Kidney (tissue), 13 donors: ENCODE measurements at regions not wholly inside any gene's neighbourhood (a gene's known extent, or its start where the extent isn't known, plus 50 kb on each side); places are given as distances from the start of the nearest gene placed in this dataset.

ENCODE experiments used
- DNase-seq, 5 donors: peaks; one replicate each; pipeline ENCODE4 v3.0.0-alpha.2; 2013 to 2020
- FAIRE-seq: peaks from 2 replicates; lab custom pipeline; 2012; peaks lifted over from hg19 to GRCh38; lab: Jason Lieb, UNC
- H3K27ac ChIP-seq, 2 donors: one replicate each; pipeline ENCODE4 v1.7.0; 2013; ENCODE audit warnings: low read depth in 2 of 2, low read length in 2 of 2, inconsistent platforms in 1 of 2
- H3K27me3 ChIP-seq: one replicate; pipeline ENCODE4 v1.7.1; 2013; ENCODE audit warnings: low read length, inconsistent platforms; ENCODE audit not compliant: control insufficient read depth, insufficient read depth
- H3K36me3 ChIP-seq, 3 donors: one replicate each; pipeline versions ENCODE4 v1.7.0 to v1.7.1; 2013; ENCODE audit warnings: low read length in 3 of 3, control low read depth in 1 of 3, inconsistent platforms in 1 of 3; ENCODE audit not compliant: insufficient read depth in 3 of 3, control insufficient read depth in 2 of 3
- H3K4me1 ChIP-seq, 3 donors: one replicate each; pipeline versions ENCODE4 v1.7.0 to v1.7.1; 2013; ENCODE audit warnings: low read length in 3 of 3, inconsistent platforms in 1 of 3, low read depth in 1 of 3; ENCODE audit not compliant: control insufficient read depth in 2 of 3, insufficient read depth in 2 of 3
- H3K4me3 ChIP-seq, 3 donors: one replicate each; pipeline versions ENCODE4 v1.7.0 to v1.8.1; 2013; ENCODE audit warnings: low read length in 3 of 3, control low read depth in 1 of 3, inconsistent platforms in 1 of 3
- H3K9ac ChIP-seq, 3 donors: one replicate each; pipeline versions ENCODE4 v1.7.0 to v1.7.1; 2013; ENCODE audit warnings: low read length in 3 of 3, control low read depth in 1 of 3, inconsistent platforms in 1 of 3
- H3K9me3 ChIP-seq, 3 donors: one replicate each; pipeline versions ENCODE4 v1.7.0 to v1.7.1; 2013; ENCODE audit warnings: low read length in 3 of 3, control low read depth in 1 of 3, inconsistent platforms in 1 of 3; ENCODE audit not compliant: control insufficient read depth in 2 of 3, insufficient read depth in 1 of 3
- intact Hi-C: fragments of 100-400 bp; cut with DNase I; formaldehyde crosslinking; loops from one replicate; pipeline ENCODE4 v1.11.1; 2022
- TF ChIP-seq, protein P1 (sequence below): IDR thresholded peaks from 3 replicates; pipeline ENCODE4 v1.5.1; 2012; ENCODE audit warnings: mild to moderate bottlenecking, moderate library complexity, borderline replicate concordance; ENCODE audit not compliant: insufficient read depth; ENCODE audit errors: extremely low read depth
- donor health status: control.
- donor health status: control.
- donor health status: control.
- donor health status: control.
- donor health status: control.
- donor health status: DM: yes; HTN: yes; CAD: no.
- donor health status: Normal renal cell carcinoma (clear cell type).

DNA sequence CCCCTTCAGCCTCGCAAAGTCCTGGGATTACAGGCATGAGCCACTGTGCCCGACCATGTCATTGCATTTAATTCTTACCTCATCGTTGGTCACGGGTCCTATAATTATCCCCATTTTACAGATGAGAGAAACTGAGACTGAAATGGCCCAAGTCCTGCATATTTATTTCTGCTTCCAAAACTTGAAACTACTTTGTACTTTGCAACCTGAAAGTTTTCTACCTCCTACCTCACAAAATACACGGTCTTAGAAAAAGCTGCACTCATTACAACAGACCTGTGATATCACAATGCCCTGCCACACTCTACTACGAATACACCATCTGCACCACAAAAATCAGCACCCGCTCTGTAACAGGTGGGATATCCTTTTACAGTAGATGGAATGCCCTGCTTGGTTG is 189.1 kb downstream of the ADAMTS15 start:
- no peaks in the 10 kb centered on the region for H3K4me1 ChIP-seq
- no peak overlapping the region for H3K9ac ChIP-seq
- H3K4me3 ChIP-seq = no peak overlapping the region
- H3K27ac ChIP-seq = no peak overlapping the region
- TF ChIP-seq, protein P1, sequence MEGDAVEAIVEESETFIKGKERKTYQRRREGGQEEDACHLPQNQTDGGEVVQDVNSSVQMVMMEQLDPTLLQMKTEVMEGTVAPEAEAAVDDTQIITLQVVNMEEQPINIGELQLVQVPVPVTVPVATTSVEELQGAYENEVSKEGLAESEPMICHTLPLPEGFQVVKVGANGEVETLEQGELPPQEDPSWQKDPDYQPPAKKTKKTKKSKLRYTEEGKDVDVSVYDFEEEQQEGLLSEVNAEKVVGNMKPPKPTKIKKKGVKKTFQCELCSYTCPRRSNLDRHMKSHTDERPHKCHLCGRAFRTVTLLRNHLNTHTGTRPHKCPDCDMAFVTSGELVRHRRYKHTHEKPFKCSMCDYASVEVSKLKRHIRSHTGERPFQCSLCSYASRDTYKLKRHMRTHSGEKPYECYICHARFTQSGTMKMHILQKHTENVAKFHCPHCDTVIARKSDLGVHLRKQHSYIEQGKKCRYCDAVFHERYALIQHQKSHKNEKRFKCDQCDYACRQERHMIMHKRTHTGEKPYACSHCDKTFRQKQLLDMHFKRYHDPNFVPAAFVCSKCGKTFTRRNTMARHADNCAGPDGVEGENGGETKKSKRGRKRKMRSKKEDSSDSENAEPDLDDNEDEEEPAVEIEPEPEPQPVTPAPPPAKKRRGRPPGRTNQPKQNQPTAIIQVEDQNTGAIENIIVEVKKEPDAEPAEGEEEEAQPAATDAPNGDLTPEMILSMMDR = no peak
- no peak for DNase-seq
- H3K27me3 ChIP-seq = no peaks in the 10 kb centered on the region
- intact Hi-C loops = no loop called here
- no peaks in the 10 kb centered on the region for H3K36me3 ChIP-seq
- H3K9me3 ChIP-seq = no peaks in the 10 kb centered on the region
- FAIRE-seq = no peak

GRCh38 chr11:130638033-130638432 is 189.6 kb downstream of the ADAMTS15 start:
- Histone ChIP-seq H3K27ac (no peak overlapping the region), H3K9me3 (no peaks in the 10 kb centered on the region), H3K4me3 (no peak overlapping the region), H3K9ac (no peak overlapping the region), H3K36me3 (no peaks in the 10 kb centered on the region), H3K27me3 (no peaks in the 10 kb centered on the region), H3K4me1 (no peaks in the 10 kb centered on the region)
- no peak for FAIRE-seq
- peak; percentile 67 to 89 (median 76) for DNase-seq
- intact Hi-C loops = no loop called here
- TF ChIP-seq, protein P1 = no peak

DNA sequence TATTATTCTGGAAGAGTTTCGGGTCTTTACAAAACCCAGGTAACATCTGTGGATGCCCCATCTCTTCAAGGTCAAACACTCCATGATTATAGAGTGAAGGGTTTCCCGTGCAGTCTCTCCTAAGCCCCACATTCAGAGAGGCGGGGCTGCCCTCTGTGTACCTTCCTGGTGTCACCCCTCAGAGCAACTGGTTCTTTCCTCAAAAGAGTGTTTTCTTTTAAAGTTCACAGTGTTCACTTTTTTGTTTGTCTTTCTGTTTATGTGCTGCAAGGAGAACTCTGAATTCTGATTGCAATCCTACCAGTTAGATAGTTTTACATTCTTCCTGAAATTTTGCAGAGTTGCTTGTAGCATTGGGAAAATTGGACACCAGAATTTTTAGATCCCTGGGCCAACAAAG is 190.2 kb downstream of the ADAMTS15 start:
- Histone ChIP-seq H3K36me3 (no peaks in the 10 kb centered on the region), H3K9ac (no peak overlapping the region), H3K4me3 (no peak overlapping the region), H3K27ac (no peak overlapping the region), H3K9me3 (no peaks in the 10 kb centered on the region), H3K27me3 (no peaks in the 10 kb centered on the region), H3K4me1 (no peaks in the 10 kb centered on the region)
- FAIRE-seq (no peak), DNase-seq (no peak)
- TF ChIP-seq, protein P1 = no peak
- intact Hi-C loops = no loop called here

DNA sequence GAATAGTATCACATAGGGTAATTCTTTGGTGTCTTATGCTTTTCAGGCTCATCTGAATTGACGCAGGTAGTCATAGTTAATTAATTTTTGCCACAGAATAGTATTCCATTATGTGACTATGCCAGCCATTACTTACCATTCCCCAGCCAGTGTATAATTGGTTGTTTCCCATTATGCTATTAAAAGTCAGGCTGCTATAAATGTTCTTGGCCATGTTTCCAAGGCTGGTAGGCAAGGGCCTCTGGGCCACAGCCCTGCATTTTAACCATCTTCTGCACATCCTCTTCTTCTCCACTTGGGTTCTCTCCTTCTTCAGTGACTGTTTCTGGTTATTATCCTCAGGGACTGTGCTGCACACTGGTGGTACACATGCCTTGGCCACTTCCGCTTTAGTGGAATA is 190.9 kb downstream of the ADAMTS15 start:
- intact Hi-C loops = no loop called here

More for the DNA sequence above, 190.9 kb downstream of the ADAMTS15 start:
- no peaks in the 10 kb centered on the region for H3K36me3 ChIP-seq
- H3K27ac ChIP-seq = no peak overlapping the region
- no peak overlapping the region for H3K4me3 ChIP-seq
- TF ChIP-seq, protein P1 = no peak
- peaks cover 0 to 2% (median 0%) of the 10 kb centered on the region in 3 donors for H3K4me1 ChIP-seq
- H3K27me3 ChIP-seq = no peaks in the 10 kb centered on the region
- no peak for DNase-seq
- no peak overlapping the region for H3K9ac ChIP-seq
- no peaks in the 10 kb centered on the region for H3K9me3 ChIP-seq
- no peak for FAIRE-seq
